Neuronal stem cell (in vitro differentiated cells): ENCODE measurements at regions not wholly inside any gene's neighbourhood (a gene's known extent, or its start where the extent isn't known, plus 50 kb on each side); places are given as distances from the start of the nearest gene placed in this dataset.
"Not testable (repeated sequence)": the region's sequence is repeated elsewhere in the genome, so short reads cannot be mapped to it uniquely, and the experiment has no call there.

ENCODE experiments used
- DNase-seq: peaks from one replicate; pipeline ENCODE4 v3.0.0-alpha.2; 2013; ENCODE audit warnings: low spot score
- H2AFZ ChIP-seq: one replicate; pipeline ENCODE4 v1.6.1; 2013; ENCODE audit warnings: mild to moderate bottlenecking, low read length, inconsistent platforms
- H2AK5ac ChIP-seq: 2 replicates; pipeline ENCODE4 v1.6.1; 2013; ENCODE audit warnings: low read depth, mild to moderate bottlenecking, inconsistent platforms, low read length, moderate library complexity, mixed read lengths
- H2BK120ac ChIP-seq: 2 replicates; pipeline ENCODE4 v1.6.1; 2013; ENCODE audit warnings: low read depth, mild to moderate bottlenecking, inconsistent platforms, low read length, moderate library complexity, mixed read lengths
- H2BK12ac ChIP-seq: one replicate; pipeline ENCODE4 v1.6.1; 2013; ENCODE audit warnings: low read length, inconsistent platforms
- H2BK15ac ChIP-seq: 2 replicates; pipeline ENCODE4 v1.6.1; 2013; ENCODE audit warnings: mild to moderate bottlenecking, low read length, inconsistent platforms, mixed read lengths
- H2BK5ac ChIP-seq: one replicate; pipeline ENCODE4 v1.6.1; 2013; ENCODE audit warnings: inconsistent platforms, mild to moderate bottlenecking, low read length, moderate library complexity
- H3K14ac ChIP-seq: one replicate; pipeline ENCODE4 v1.6.1; 2013; ENCODE audit warnings: low read length, inconsistent platforms
- H3K18ac ChIP-seq: 2 replicates; pipeline ENCODE4 v1.6.1; 2013; ENCODE audit warnings: low read length, inconsistent platforms
- H3K23ac ChIP-seq: 2 replicates; pipeline ENCODE4 v1.6.1; 2013; ENCODE audit warnings: low read depth, mild to moderate bottlenecking, mixed read lengths, low read length, inconsistent platforms; ENCODE audit not compliant: poor library complexity
- H3K27ac ChIP-seq: replicated peaks from 3 replicates; pipeline ENCODE4 v1.5.1; 2013; ENCODE audit warnings: low read length, inconsistent platforms
- H3K27me3 ChIP-seq, 3 experiments: 2 replicates each; pipeline ENCODE4 v1.6.1; 2013; ENCODE audit warnings: low read length in 3 of 3, mild to moderate bottlenecking in 2 of 3, inconsistent platforms in 1 of 3, low read depth in 1 of 3, mixed read lengths in 1 of 3, moderate library complexity in 1 of 3; ENCODE audit not compliant: control insufficient read depth in 3 of 3, insufficient read depth in 3 of 3
- H3K36me3 ChIP-seq, 2 donors: replicated peaks in 1 of 2; 2 replicates each; pipeline ENCODE4 v1.6.1; 2013; ENCODE audit warnings: low read length in 2 of 2; ENCODE audit not compliant: control insufficient read depth in 2 of 2, insufficient read depth in 2 of 2
- H3K4ac ChIP-seq: 2 replicates; pipeline ENCODE4 v1.6.1; 2013; ENCODE audit warnings: inconsistent platforms, mild to moderate bottlenecking, low read length, moderate library complexity
- H3K4me1 ChIP-seq, 2 donors: 1 replicate in 1 of 2; 2 replicates in 1 of 2; pipeline ENCODE4 v1.6.1; 2013; ENCODE audit warnings: low read length in 2 of 2, low read depth in 1 of 2; ENCODE audit not compliant: control insufficient read depth in 2 of 2, insufficient read depth in 1 of 2
- H3K4me2 ChIP-seq: one replicate; pipeline ENCODE4 v1.6.1; 2013; ENCODE audit warnings: mild to moderate bottlenecking, low read length, inconsistent platforms; ENCODE audit not compliant: insufficient read depth, poor library complexity, severe bottlenecking
- H3K4me3 ChIP-seq, 2 donors: 2 replicates each; pipeline ENCODE4 v1.5.1; 2013; ENCODE audit warnings: low read length in 2 of 2, mild to moderate bottlenecking in 2 of 2, inconsistent platforms in 1 of 2, moderate library complexity in 1 of 2
- H3K79me1 ChIP-seq: one replicate; pipeline ENCODE4 v1.6.1; 2013; ENCODE audit warnings: low read depth, mild to moderate bottlenecking, inconsistent platforms, low read length, moderate library complexity
- H3K9ac ChIP-seq: one replicate; pipeline ENCODE4 v1.6.1; 2013; ENCODE audit warnings: mild to moderate bottlenecking, low read depth, low read length, inconsistent platforms; ENCODE audit not compliant: poor library complexity
- H3K9me3 ChIP-seq, 2 donors: replicated peaks in 1 of 2; 2 replicates each; pipeline versions ENCODE3 to v1.6.1; 2013; ENCODE audit warnings: low read length in 2 of 2, mild to moderate bottlenecking in 2 of 2, inconsistent platforms in 1 of 2, low read depth in 1 of 2, mixed read lengths in 1 of 2, moderate library complexity in 1 of 2; ENCODE audit not compliant: control insufficient read depth in 2 of 2, insufficient read depth in 1 of 2
- H4K8ac ChIP-seq: one replicate; pipeline ENCODE4 v1.6.1; 2013; ENCODE audit warnings: low read depth, mild to moderate bottlenecking, inconsistent platforms, low read length, moderate library complexity
- H4K91ac ChIP-seq: one replicate; pipeline ENCODE4 v1.6.1; 2013; ENCODE audit warnings: low read length, low read depth, mild to moderate bottlenecking, inconsistent platforms; ENCODE audit not compliant: poor library complexity
- WGBS, 2 donors: extraction: QIAGEN DNeasy Blood & Tissue Kit; methylation state at CpG; one replicate each; pipeline ENCODE4 v1.1.7; 2013; ENCODE audit warnings: missing lambda C conversion rate in 2 of 2, mixed read lengths in 1 of 2; ENCODE audit not compliant: insufficient read length in 2 of 2, insufficient replicate concordance in 1 of 2; ENCODE audit errors: extremely low coverage in 2 of 2; 5-methylcytosine and 5-hydroxymethylcytosine counted together

GRCh38 chr13:19344585-19345120 is 163.0 kb upstream of the TUBA3C start:
- H2BK5ac ChIP-seq, H2BK12ac ChIP-seq, H3K4ac ChIP-seq, H2AFZ ChIP-seq, H3K9ac ChIP-seq, H2BK120ac ChIP-seq, DNase-seq, H3K23ac ChIP-seq, H3K27ac ChIP-seq, H4K91ac ChIP-seq, H3K4me1 ChIP-seq, H2AK5ac ChIP-seq, H3K36me3 ChIP-seq, H3K4me2 ChIP-seq, H4K8ac ChIP-seq, H3K4me3 ChIP-seq, H3K18ac ChIP-seq, H3K14ac ChIP-seq, H3K79me1 ChIP-seq, H3K27me3 ChIP-seq, H2BK15ac ChIP-seq: not testable (repeated sequence)
- no CpG with 5 or more reads among the region's 50 CpGs for WGBS, 2 donors
- H3K9me3 ChIP-seq: peaks cover 0 to 15% of the 10 kb centered on the region in 2 donors

GRCh38 chr13:19332378-19332777 is 150.8 kb upstream of the TUBA3C start:
- Histone ChIP-seq H4K8ac (no peak overlapping the region), H3K18ac (no peak overlapping the region), H2BK120ac (no peak overlapping the region), H2AK5ac (no peak overlapping the region), H4K91ac (no peak overlapping the region), H2BK5ac (no peak overlapping the region), H3K4me3 (no peak overlapping the region), H3K9ac (no peak overlapping the region), H3K27ac (no peak overlapping the region), H3K27me3 (no peaks in the 10 kb centered on the region), H3K4me2 (no peak overlapping the region), H2BK12ac (no peak overlapping the region), H2AFZ (no peak overlapping the region), H3K23ac (no peak overlapping the region), H3K4ac (no peak overlapping the region), H3K14ac (no peak overlapping the region), H3K4me1 (no peaks in the 10 kb centered on the region), H3K36me3 (no peaks in the 10 kb centered on the region), H3K79me1 (no peaks in the 10 kb centered on the region), H3K9me3 (no peaks in the 10 kb centered on the region), H2BK15ac (no peak overlapping the region)
- WGBS, 2 donors: no CpG with 5 or more reads among the region's 3 CpGs
- DNase-seq: no peak

DNA sequence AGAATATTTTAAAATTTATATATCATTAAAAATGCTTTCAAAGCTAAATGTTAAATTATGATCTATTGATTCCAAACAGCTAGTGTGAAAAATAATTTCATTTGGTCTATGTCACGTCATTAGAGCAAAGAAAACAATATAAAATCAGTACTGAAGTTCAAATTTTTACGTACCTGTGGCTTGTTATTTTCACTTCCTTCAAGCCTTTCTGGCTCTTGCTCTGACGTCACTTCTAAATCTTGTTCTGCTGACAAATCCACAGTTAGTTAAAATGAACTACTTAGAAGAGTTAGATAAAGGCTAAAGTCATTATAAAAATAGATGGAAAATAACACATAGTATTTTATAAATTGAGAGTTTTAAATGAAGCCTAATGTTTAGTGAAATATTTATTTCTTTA is 147.7 kb upstream of the TUBA3C start:
- no peak overlapping the region for H4K91ac ChIP-seq
- no peak overlapping the region for H2BK12ac ChIP-seq
- no peak overlapping the region for H2BK120ac ChIP-seq
- no peak overlapping the region for H3K4ac ChIP-seq
- H3K14ac ChIP-seq: no peak overlapping the region
- DNase-seq: no peak
- H3K79me1 ChIP-seq: no peaks in the 10 kb centered on the region
- peaks cover 0 to 6% of the 10 kb centered on the region in 2 donors for H3K9me3 ChIP-seq
- no peak overlapping the region for H3K4me2 ChIP-seq
- no peak overlapping the region for H2AFZ ChIP-seq
- no peak overlapping the region for H2BK5ac ChIP-seq
- no peak overlapping the region for H3K18ac ChIP-seq
- H2BK15ac ChIP-seq: no peak overlapping the region
- H3K36me3 ChIP-seq: no peaks in the 10 kb centered on the region
- H2AK5ac ChIP-seq: no peak overlapping the region
- H3K4me1 ChIP-seq: no peaks in the 10 kb centered on the region
- H3K27me3 ChIP-seq: no peaks in the 10 kb centered on the region
- H3K23ac ChIP-seq: no peak overlapping the region
- WGBS, 2 donors: no CpG with 5 or more reads among the region's 3 CpGs
- H3K9ac ChIP-seq: no peak overlapping the region
- no peak overlapping the region for H4K8ac ChIP-seq
- no peak overlapping the region for H3K4me3 ChIP-seq
- no peak overlapping the region for H3K27ac ChIP-seq

GRCh38 chr13:19324325-19324724 is 142.7 kb upstream of the TUBA3C start:
- no peak overlapping the region for H3K9ac ChIP-seq
- H3K36me3 ChIP-seq: no peaks in the 10 kb centered on the region
- no peak overlapping the region for H3K27ac ChIP-seq
- no peak overlapping the region for H2BK5ac ChIP-seq
- H3K4me1 ChIP-seq: no peaks in the 10 kb centered on the region
- H3K18ac ChIP-seq: no peak overlapping the region
- no peak overlapping the region for H3K4me2 ChIP-seq
- H2BK12ac ChIP-seq: no peak overlapping the region
- H2BK15ac ChIP-seq: no peak overlapping the region
- no peak overlapping the region for H3K14ac ChIP-seq
- no peaks in the 10 kb centered on the region for H3K79me1 ChIP-seq
- H3K9me3 ChIP-seq: peaks cover 0 to 26% of the 10 kb centered on the region in 2 donors
- H3K27me3 ChIP-seq: no peaks in the 10 kb centered on the region
- no peak overlapping the region for H2AFZ ChIP-seq
- H4K8ac ChIP-seq: no peak overlapping the region
- no peak overlapping the region for H3K4ac ChIP-seq
- DNase-seq: no peak
- H2AK5ac ChIP-seq: no peak overlapping the region
- H3K23ac ChIP-seq: no peak overlapping the region
- H2BK120ac ChIP-seq: no peak overlapping the region
- H3K4me3 ChIP-seq: no peak overlapping the region
- H4K91ac ChIP-seq: no peak overlapping the region
